ENCODE measurements at regions not wholly inside any gene's neighbourhood (a gene's known extent, or its start where the extent isn't known, plus 50 kb on each side); places are given as distances from the start of the nearest gene placed in this dataset.

GRCh38 chr11:11733246-11733747 lies 108.5 kb upstream of the USP47 start:
- Histone ChIP-seq H3K9me1 (replicated peaks; ENCODE audit: control insufficient read depth, extremely low read depth, insufficient read depth, low read length) (no peaks in the 10 kb centered on the region), H3K27ac (ENCODE audit: insufficient read depth, low read depth, low read length) (no peak overlapping the region), H3K4me3 (replicated peaks in 1 of 3; ENCODE audit: insufficient read depth in 1 of 3, low read depth in 1 of 3, low read length in 3 of 3) (no peak overlapping the region), H2AFZ (ENCODE audit: low read depth, low read length) (no peak overlapping the region), H3K9ac (replicated peaks; ENCODE audit: extremely low read depth, insufficient read depth, low read length) (no peak overlapping the region), H4K20me1 (replicated peaks; ENCODE audit: control insufficient read depth, extremely low read depth, insufficient read depth, low read length) (no peaks in the 10 kb centered on the region), H3K4me2 (ENCODE audit: insufficient read depth, low read length) (no peak overlapping the region), H3K36me3 (ENCODE audit: control insufficient read depth in 2 of 2, extremely low read depth in 1 of 2, insufficient read depth in 2 of 2, low read length in 2 of 2) (no peaks in the 10 kb centered on the region), H3K9me3 (replicated peaks; ENCODE audit: control insufficient read depth, insufficient read depth, low read length) (no peaks in the 10 kb centered on the region), H3K4me1 (ENCODE audit: control insufficient read depth, extremely low read depth, insufficient read depth, low read length) (no peaks in the 10 kb centered on the region), H3K79me2 (ENCODE audit: control insufficient read depth, insufficient read depth, low read length) (no peaks in the 10 kb centered on the region), H3K27me3 (ENCODE audit: control insufficient read depth in 2 of 2, insufficient read depth in 2 of 2, low read length in 2 of 2) (peaks cover 3 to 8% of the 10 kb centered on the region in 2 experiments)
- DNase-seq (ENCODE audit: low read depth, low spot score) = no peak
- intact Hi-C loops (cut with micrococcal nuclease) = no loop called here
- TF ChIP-seq POLR2AphosphoS5 (IDR thresholded peaks at IDR 0.05; ENCODE audit: insufficient read depth, low read depth, low read length) (no peak), CTCF (IDR thresholded peaks at IDR 0.05; ENCODE audit: extremely low read depth in 1 of 2, insufficient read depth in 1 of 2, low read depth in 1 of 2, low read length in 2 of 2) (no peak), GATA2 (IDR thresholded peaks at IDR 0.05; ENCODE audit: insufficient read depth, insufficient read length, low read depth, low read length) (no peak), EZH2 (IDR thresholded peaks at IDR 0.05; ENCODE audit: borderline replicate concordance, low read depth, low read length, severe bottlenecking) (no peak), MAX (IDR thresholded peaks at IDR 0.05; ENCODE audit: insufficient read depth, insufficient read length) (no peak), JUN (IDR thresholded peaks at IDR 0.05; ENCODE audit: borderline replicate concordance, insufficient read depth, insufficient read length, low read depth) (no peak), FOS (IDR thresholded peaks at IDR 0.05; ENCODE audit: borderline replicate concordance, insufficient read depth, low read length) (no peak), POLR2A (IDR thresholded peaks at IDR 0.05; ENCODE audit: low read depth, low read length) (no peak), MYC (IDR thresholded peaks at IDR 0.05; ENCODE audit: low read depth, low read length) (no peak)
- dilution Hi-C loops (cut with MboI; ENCODE audit: extremely low pct_ligation_motif_present, low sequenced_read_pairs) = no loop called here
- FAIRE-seq = no peak
- CTCF ChIA-PET = no interaction called here
- POLR2A ChIA-PET = no interaction called here
- no TSS peak for BruUV-seq (replicated peaks)

Data from endothelial cell of umbilical vein (primary cell).